ENCODE measurements at regions not wholly inside any gene's neighbourhood (a gene's known extent, or its start where the extent isn't known, plus 50 kb on each side); places are given as distances from the start of the nearest gene placed in this dataset.

DNA sequence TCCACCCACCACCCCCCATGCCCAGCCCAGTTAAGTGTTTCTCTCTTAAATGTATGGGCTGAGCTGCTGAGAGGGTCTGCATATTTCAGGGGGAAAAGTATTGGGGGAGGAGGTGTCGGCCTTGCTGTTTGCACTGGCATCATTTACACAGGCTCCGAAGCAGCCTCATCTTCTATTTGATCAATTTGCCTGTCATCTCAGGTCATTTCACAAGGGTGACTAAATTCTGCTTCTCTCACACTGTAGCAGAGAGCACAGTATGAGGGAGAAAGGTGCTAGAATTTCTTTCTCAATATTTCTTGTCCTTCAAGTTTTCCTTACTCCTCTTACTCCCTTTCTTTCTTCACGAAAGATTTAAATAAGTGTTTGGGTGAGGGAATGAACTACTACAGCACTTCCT is 135.9 kb downstream of the AACS start:
- Mint-ChIP-seq H3K9me3 (no peaks in the 10 kb centered on the region), H3K27ac (no peak overlapping the region), H3K27me3 (peaks cover 13% of the 10 kb centered on the region), H3K4me1 (ENCODE audit: low read depth) (no peaks in the 10 kb centered on the region), H3K4me3 (no peak overlapping the region), H3K36me3 (ENCODE audit: low read depth) (no peaks in the 10 kb centered on the region)
- POLR2A ChIA-PET: interaction anchor here (0.9 kb wide), 1 partner anchor 20 kb away, joined by 4 read pairs; no protein-coding TSS in a partner anchor
- intact Hi-C loops (cut with micrococcal nuclease): no loop called here
- DNase-seq: no peak
- no peak for TF ChIP-seq CTCF (IDR thresholded peaks at IDR 0.05)
- CTCF ChIA-PET: interaction anchor here (1.0 kb wide), 2 partner anchors 17 to 19 kb away, joined by 3 to 5 read pairs; no protein-coding TSS in a partner anchor
- ATAC-seq: no peak

GRCh38 chr12:125201940-125202339 is 136.7 kb downstream of the AACS start:
- TF ChIP-seq CTCF (IDR thresholded peaks at IDR 0.05): no peak
- Mint-ChIP-seq H3K4me3 (no peak overlapping the region), H3K9me3 (no peaks in the 10 kb centered on the region), H3K36me3 (ENCODE audit: low read depth) (no peaks in the 10 kb centered on the region), H3K27ac (no peak overlapping the region), H3K4me1 (ENCODE audit: low read depth) (no peaks in the 10 kb centered on the region), H3K27me3 (peaks cover 16% of the 10 kb centered on the region)
- ChIA-PET POLR2A (interaction anchor here (0.9 kb wide), 1 partner anchor 21 kb away, joined by 4 read pairs; no protein-coding TSS in a partner anchor), CTCF (interaction anchor here (1.0 to 2.3 kb wide), 5 partner anchors 9 to 19 kb away, joined by 3 to 13 read pairs (median 5); no protein-coding TSS in a partner anchor)
- ATAC-seq: no peak
- DNase-seq: no peak
- intact Hi-C loops (cut with micrococcal nuclease): no loop called here

GRCh38 chr12:125202421-125202820 is 137.2 kb downstream of the AACS start:
- H3K36me3 Mint-ChIP-seq (ENCODE audit: low read depth): no peaks in the 10 kb centered on the region
- ChIA-PET POLR2A (no interaction called here), CTCF (interaction anchor here (1.2 to 2.3 kb wide), 4 partner anchors 8 to 18 kb away, joined by 3 to 13 read pairs (median 7); no protein-coding TSS in a partner anchor)
- no peak overlapping the region for H3K27ac Mint-ChIP-seq
- intact Hi-C loops (cut with micrococcal nuclease): no loop called here
- ATAC-seq (no peak), DNase-seq (no peak)
- H3K4me1 Mint-ChIP-seq (ENCODE audit: low read depth): no peaks in the 10 kb centered on the region
- H3K9me3 Mint-ChIP-seq: no peaks in the 10 kb centered on the region
- H3K4me3 Mint-ChIP-seq: no peak overlapping the region
- TF ChIP-seq CTCF (IDR thresholded peaks at IDR 0.05): no peak
- peaks cover 16% of the 10 kb centered on the region for H3K27me3 Mint-ChIP-seq

- H3K36me3 Mint-ChIP-seq (ENCODE audit: low read depth): no peaks in the 10 kb centered on the region
- intact Hi-C loops (cut with micrococcal nuclease): no loop called here
- CTCF ChIA-PET: interaction anchor here (1.2 to 2.3 kb wide), 5 partner anchors 8 to 19 kb away, joined by 3 to 13 read pairs (median 4); no protein-coding TSS in a partner anchor
- peaks cover 18% of the 10 kb centered on the region for H3K27me3 Mint-ChIP-seq
- TF ChIP-seq CTCF (IDR thresholded peaks at IDR 0.05): peak; percentile 43
- POLR2A ChIA-PET: no interaction called here
- DNase-seq (no peak), ATAC-seq (peak; percentile 27)
- no peaks in the 10 kb centered on the region for H3K9me3 Mint-ChIP-seq
- H3K4me3 Mint-ChIP-seq: no peak overlapping the region
- H3K4me1 Mint-ChIP-seq (ENCODE audit: low read depth): no peaks in the 10 kb centered on the region
- no peak overlapping the region for H3K27ac Mint-ChIP-seq
These were observed 138.0 kb downstream of the AACS start for GRCh38 chr12:125203145-125203765.

DNA sequence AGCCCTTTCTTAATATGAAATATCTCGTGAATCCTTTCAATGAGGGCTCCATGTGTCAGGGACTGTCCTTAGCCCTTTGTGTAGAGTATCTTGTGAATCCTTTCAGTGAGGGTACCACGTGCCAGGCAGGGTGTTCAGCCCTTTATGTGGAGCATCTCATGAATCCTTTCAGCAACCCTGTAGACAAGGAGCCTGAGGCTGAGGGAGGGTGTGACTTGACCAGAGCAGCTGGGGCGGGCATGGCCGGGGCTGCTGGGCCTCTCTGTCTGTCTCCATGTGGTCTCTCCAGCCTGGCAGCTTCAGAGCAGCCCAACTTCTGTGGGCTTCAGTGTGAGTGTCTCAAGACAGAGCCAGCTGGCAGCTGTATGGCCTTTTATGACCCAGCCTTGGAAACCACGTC is 140.2 kb downstream of the AACS start:
- H3K9me3 Mint-ChIP-seq: no peaks in the 10 kb centered on the region
- no peak for DNase-seq
- no peak overlapping the region for H3K4me3 Mint-ChIP-seq
- no peaks in the 10 kb centered on the region for H3K4me1 Mint-ChIP-seq (ENCODE audit: low read depth)
- no peaks in the 10 kb centered on the region for H3K36me3 Mint-ChIP-seq (ENCODE audit: low read depth)
- ChIA-PET POLR2A (no interaction called here), CTCF (no interaction called here)
- peaks cover 15% of the 10 kb centered on the region for H3K27me3 Mint-ChIP-seq
- intact Hi-C loops (cut with micrococcal nuclease): no loop called here
- H3K27ac Mint-ChIP-seq: no peak overlapping the region
- no peak for TF ChIP-seq CTCF (IDR thresholded peaks at IDR 0.05)
- ATAC-seq: no peak
